HG03175 (cell line): ENCODE measurements at regions not wholly inside any gene's neighbourhood (a gene's known extent, or its start where the extent isn't known, plus 50 kb on each side); places are given as distances from the start of the nearest gene placed in this dataset.

Source experiments
- ATAC-seq: cut with Tn5 transposase; IDR thresholded peaks from one replicate; pipeline ENCODE4 v1.9.1; 2021; ENCODE audit warnings: mild to moderate bottlenecking, moderate library complexity; ENCODE audit not compliant: unreplicated experiment

DNA sequence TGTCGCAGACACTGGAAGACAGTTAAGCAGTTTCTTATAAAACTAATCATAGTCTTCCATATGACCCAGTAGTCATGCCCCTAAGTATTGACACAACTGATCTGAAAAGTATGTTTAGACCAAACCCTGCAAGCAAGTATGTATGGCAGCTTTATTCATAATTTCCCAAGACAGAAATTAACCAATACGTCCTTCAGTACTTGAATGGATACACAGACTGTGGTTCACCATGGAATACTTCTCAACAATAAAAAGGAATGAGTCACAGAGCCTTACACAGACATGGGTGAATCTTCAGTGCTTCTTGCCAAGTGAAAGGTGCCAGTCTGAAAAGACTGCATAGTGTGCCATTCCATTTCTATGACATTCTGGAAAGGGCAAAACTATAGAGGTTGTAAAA, 50.2 kb upstream of the AKR1E2 start:
- no peak for ATAC-seq

DNA sequence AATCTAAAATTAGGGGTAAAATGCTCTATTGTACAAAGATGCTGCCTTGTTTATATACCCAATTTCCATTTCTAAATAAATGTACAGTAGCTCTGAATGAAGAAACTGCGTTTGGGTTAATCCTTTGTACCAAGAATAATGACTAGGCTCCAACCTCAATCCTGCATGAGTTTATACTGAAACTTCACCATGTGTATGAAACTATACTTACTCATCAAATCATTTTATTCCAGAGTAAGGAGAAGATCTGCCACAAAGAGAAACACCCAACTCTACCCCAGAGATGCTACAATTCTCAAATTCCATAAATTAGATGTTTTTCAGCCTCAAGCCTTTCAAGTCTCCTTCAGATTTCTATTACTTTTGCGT, 53.8 kb upstream of the AKR1E2 start:
- no peak for ATAC-seq

DNA sequence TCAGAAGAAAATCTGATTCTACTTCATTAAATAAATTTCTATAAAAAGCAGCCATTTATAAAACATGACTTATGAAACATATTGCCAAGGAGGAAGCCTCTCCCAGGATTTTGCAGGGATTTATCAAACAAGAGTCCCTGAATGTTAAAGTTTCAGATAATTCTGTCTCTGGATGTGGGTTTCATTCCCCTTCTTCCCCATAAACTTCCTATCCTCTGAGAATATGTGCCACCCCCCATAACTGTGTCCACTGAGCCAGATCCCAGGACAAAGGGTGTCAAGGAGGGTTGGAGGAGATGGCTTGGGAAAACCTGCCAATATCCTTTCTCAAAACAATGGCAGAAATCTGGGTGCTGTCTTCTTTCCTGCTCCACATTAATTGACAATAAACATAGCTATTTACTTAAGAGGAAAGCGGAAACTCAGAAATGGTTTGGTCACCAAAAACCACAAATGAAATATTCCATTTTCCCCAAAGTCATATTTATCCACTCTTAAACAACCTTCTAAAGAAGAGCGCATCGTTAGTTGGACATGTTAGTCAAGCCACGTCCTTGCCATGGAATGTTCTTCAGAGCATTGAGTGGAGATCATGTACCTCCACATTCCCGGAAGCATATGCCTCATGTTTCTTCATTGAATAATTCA, 54.3 kb upstream of the AKR1E2 start:
- no peak for ATAC-seq

DNA sequence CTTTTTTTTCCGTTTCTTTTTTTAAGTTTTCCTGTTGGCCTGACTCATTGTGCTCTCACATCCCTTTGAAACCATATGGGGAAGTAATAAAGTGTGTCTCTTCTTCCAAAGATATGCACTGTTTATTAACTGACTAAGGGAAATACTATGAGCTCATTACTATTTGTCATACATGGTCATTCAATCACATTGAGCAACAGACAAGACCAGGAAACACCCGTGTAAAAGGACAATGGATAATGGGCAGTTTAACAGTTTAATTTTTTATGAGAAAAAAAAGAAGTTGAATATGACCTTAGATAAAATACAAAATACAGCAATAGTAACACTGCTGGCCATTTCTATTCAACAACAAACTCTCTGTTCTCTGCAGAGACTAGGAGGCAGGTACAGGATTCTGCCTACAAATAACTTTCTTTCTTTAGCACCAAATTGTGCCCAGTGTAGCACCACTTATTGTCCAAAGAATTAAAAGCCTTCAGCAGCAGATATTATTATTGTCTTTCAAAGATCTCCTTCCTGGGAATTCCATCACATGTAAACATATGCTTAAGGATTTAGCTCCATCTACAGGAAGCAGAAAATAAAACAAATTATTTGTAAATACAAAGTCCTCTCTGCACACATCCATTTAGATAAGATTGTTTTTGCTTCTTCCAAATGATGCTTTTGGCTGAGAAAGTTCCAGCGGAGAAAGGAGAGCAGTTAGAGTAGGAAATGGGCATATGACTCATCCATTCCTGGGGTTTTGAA, 55.0 kb upstream of the AKR1E2 start:
- ATAC-seq, result no peak

DNA sequence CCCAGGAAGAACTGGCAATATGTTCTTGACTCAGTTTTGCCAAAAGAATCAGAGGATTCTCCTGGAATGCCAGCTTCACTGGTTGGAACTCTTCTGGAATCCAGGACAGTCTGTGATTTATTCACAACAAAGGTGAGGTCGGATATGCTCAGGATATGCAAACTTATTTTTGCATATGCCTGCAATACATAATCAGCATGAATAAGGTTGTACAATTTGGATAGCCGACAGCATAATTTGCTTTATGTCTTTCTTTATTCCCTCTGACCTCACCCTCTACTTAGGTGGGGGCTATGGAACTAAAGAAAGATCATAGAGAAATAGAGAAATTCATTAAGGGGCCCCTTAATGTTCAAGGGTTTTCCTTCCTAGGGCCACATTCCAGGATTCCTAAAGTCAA, 57.6 kb upstream of the AKR1E2 start:
- ATAC-seq, result no peak

DNA sequence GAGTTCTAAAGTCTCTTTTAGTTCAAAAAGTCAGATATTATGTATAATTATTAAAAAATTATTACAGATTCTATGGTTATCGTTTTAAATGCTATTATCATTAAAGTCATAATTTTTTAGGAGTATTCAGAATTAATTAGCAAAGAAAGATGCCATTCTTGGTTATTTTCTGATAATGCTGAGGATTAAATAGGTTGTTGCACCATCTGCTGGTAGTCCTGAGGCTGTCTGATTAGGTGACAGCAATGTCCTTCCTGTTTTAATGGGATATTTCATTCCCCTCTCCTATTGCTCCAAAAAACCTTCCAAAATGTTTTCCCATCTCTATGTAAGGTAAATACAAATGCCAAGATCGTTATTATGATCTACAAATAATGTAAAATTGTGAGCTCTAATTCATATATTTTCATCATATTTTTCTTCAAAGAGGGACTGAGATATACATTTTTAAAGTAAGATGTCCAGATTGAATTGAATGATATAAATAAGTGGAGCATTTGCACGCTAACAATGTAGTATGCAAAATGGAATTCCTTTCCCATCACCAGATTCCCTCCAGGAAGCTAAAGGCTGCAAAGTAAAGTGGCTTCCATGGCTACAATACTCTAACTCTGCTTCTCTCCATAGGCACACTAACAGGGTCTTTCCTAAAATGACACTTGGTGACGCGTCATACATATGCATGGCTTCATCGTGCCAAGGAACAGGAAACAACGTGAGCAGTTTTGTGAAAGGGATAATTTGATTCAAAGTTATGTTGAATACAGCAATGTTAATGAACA, 58.8 kb upstream of the AKR1E2 start:
- no peak for ATAC-seq

DNA sequence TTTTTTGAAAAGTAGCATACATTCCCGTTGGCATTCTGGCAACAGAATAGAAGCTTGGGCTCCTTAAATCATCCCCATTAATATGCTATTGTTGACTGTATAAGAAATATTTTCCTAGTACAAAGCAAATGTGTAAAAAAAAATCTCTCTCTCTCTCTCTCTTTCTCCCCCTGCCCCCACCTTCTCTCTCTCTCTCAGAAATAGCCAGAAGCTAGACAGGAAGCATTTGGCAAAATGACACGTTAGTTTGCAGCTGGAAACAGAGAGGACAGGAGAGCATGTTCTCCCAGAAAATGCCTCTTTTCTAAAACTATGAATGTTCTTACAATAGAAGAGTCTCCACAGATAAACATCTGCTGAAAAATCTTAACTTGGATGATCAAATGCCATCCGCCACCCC, 59.6 kb upstream of the AKR1E2 start:
- no peak for ATAC-seq

DNA sequence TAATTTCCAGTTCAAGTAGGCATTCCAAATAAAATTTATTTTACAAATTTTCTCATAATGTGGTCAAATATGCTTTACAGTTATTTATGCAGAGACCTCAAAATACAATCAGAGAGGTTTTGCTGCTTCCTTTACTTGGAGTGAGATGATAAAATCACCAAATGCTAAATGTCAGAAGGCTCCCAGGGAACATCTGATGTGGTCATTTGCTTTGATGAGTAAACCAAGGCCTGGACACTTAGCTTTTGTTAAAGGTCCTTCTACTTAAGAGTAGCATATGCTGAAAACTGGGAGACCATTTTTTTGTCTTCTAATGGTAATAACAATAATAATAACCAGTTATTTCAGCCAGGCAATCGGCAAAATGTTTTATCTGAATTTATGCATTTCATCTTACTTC, 60.6 kb upstream of the AKR1E2 start:
- no peak for ATAC-seq

DNA sequence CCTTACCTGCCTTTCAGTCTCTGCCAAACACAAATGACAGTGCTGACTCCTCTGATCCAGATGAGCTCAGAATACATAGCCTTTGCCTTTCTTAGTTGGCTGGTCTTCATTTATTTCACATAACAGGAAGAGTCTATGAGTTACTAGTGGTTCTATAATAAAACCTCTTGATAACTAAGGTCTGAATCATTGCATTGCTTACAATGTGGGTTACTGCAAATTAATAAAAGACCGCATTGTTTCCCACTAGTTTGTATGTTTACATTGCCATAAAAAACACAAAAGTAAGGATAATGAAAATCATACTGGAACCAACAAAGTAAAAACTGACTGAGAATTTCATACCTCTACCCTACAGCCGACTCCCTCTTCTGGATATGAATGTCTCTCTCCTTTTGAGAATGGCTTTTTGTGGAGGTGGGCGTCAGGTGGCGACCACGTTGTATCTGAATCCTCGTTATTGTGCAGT, 62.0 kb upstream of the AKR1E2 start:
- no peak for ATAC-seq

DNA sequence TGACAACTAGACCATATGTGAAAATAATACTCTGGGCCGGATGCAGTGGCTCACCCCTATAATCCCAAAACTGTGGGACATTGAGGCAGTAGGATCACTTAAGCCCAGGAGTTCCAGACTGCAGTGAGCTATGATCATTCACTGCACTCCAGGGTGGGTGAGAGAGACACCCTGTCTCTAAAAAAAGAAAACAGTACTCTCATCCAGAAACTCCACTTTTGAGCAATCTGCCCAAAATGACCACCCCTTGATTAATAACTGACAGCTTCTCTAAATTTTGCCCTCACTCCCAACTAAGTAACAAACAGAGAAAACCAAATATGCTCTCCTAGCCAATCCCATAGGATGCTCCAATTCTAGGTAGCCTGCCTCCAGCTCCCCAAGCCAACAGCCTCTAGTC, 62.5 kb upstream of the AKR1E2 start:
- ATAC-seq, result no peak

DNA sequence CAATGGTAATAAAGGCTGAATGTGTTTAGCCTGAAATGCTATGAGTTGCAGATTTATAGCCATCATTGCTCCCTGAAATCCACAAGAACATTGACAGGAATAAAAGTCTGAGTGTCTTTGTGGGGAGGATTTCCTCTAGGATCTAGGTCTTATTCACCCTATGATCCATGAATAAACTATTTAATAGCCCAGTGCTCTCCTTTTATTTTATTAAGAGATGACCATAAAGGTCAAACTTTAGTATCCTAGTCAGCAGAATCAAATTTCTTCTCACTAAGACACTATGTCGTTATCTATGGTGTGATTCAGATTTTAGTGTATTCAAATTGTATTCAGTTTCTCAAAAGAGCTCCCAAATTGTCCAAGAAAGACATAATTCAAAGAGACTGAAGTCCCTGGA, 67.8 kb upstream of the AKR1E2 start:
- no peak for ATAC-seq

DNA sequence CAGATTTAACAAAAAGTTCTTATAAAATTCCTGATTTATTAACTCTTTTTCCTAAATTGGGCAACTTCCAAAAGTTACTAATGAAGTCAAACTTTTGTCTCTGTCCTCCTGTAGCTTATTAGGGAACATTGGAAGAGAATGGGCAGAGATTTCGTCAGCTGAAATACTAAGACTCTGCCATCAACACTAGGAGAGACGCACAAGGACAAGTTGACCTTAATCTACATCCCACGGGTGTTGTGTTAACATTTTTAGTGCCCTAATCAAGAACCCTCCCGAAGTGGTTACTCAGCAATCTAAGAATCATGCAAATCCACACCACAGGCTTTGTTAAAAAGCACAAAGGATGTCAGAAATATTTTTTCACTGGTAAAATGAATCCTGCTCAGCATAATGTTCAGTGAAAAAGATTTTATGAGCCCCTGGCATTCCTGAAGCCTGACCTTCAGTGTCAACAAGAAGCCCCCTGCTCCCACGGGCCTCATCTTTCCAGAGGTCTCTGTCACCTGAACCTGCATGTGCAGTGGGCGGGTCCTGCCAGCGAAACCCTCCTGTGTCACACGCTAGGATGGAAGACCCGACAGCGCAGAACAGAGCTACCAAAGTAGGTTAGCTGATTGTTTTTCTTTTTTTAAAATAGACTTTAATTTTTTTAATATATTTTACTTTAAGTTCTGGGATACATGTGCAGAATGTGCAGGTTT, 70.6 kb upstream of the AKR1E2 start:
- ATAC-seq, result no peak

DNA sequence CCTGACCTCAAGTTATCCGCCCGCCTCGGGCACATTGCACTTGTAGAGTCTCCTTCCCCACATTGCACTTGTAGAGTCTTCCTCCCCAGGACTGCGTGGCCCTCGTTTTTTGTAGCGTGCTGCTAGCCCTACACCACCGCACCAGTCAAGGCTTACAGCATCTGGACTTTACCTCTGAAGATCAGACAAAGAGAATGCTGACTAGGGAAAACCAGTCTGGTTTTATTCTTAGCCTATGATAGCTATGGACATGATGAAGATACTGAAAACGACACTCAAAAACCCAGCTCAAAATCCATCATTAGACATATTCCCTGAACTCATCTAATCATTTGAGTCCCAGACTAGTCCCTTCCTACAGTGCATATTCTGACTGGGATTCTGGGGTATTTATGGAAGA, 71.9 kb upstream of the AKR1E2 start:
- ATAC-seq, result no peak

DNA sequence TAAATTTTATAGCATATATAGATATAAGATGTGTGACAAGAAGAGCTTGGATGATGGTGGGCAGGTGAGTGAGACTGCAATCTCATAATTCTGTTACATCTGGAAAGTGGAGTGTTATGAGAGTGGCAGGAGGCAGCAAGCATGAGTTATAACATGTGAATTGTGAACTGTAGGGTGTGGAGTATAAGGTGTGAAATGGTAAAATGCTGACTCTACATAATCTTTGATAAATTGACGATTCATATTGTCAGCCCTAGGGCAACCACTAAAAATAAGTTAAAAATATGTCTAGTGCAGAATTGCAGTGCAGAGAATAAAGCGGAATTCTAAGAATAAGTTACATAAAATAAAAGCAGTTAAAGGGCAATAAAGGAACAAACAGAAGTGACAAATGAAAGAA, 74.8 kb upstream of the AKR1E2 start:
- no peak for ATAC-seq

DNA sequence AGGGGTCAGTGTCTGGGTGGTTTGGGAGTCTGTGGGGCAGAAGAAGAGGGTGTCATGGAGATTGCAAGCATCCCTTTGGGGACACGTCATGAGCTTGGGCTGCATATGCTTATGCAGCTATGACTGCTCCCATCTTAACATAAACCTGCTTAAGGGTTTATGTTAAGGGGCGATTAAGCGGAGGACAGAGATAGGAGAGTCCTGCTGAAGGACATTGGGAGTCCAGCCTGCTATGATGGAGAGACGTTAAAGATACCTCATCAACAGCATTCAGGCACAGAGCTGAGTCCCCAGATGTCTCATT, 76.8 kb upstream of the AKR1E2 start:
- no peak for ATAC-seq

DNA sequence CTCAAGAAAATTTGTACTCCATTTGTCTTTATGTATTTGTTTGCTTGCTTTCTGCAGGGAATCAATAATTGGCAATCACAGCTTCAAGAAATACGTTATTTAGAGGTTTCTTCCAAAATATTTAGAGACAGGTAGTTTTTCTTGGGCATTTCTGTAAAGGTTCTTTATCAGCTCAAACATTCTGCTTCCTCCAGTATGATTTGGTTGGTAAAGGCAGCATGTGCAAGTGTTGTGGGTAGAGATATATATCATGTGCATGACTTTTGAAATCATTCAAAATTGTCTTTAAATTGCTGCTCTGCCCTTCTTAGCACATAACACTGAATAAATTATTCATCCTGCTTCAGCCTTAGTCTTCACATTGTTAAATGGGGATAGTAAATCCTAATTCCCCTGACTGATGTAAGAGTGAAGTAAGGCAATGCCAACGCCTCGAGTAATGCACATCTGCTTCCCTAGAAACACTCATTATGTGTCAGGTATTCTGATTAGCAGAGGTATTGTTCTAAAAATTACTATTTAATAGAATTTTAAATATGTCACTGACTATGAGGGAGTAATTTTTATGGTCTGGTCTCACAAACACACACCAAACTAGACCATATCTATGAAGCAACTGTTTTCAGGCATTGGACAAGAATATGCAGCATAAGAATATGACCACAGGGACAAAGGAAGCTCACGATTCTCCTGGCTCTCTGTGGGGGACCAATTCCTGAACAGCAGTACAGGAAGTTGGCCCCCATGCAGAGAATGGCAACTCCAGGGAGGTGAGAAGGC, 77.3 kb upstream of the AKR1E2 start:
- no peak for ATAC-seq

DNA sequence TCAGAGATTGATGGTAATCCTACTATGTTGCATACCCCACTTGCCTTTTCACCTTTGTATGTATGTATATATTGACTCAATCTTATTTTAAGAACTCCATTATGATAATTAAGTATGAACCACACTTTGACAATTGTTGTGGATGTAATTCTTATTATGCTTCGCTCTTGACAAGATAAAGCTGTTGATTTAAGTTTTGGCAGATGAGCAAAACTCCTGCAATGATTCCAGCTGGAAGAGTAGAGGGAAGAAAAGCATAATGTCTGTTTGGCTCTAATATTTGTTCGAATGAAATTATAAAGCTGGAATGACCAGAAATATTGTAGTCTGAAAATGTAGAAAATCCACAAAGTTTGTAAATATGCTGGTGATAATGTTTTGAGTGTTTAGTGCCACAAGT, 83.8 kb upstream of the AKR1E2 start:
- no peak for ATAC-seq

DNA sequence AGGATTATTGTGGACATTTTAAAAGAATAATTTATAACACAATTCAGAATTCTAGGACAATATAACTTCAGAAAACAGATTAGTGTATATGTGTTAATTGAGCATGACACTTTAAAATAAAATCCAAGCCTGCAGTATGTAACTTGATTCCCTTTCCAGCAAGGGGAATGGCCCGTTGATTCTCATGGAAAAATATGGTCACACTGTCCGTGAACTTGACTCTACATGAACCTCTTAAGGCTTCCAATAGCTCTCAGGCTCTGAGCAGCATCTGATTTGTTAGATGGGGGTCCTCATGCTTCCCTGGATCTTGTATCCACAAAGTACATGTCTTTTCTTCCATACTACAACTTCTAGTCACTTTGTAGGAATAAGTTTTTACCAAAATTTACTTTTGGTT, 85.5 kb upstream of the AKR1E2 start:
- ATAC-seq, result no peak

DNA sequence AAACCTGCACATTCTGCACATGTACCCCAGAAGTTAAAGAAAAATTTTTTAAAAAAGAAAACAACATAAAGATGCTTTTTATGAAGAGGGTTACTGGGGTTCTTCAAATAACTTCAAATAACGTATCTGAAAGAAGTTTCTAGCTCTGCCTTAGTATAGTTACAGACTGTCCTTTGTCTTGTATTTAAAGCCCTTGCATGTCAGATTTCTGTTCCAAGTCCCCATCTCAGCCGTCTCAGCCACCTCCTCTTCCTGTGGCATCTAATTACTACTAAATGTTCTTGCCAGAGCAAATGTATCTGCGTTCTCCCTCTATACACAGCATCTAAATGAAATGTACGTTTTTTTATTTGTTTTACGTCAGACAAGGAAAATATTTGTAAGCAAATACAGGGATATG, 89.4 kb upstream of the AKR1E2 start:
- no peak for ATAC-seq

DNA sequence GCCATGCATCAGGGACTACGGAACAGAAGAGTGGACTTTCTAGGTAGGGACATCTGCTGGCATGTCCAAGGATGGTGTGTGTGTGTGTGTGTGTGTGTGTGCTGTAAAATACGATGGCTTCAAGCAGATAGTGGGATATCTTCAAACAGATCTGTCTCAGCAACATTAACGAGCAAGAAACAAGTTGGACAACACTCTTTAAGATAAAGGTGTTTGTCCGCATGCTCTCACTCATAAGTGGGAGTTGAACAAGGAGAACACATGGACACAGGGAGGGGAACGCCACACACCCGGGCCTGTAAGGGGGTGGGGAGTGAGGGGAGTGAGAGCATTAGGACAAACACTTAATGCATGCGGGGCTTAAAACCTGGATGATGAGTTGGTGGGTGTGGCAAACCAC, 89.8 kb upstream of the AKR1E2 start:
- ATAC-seq, result no peak

DNA sequence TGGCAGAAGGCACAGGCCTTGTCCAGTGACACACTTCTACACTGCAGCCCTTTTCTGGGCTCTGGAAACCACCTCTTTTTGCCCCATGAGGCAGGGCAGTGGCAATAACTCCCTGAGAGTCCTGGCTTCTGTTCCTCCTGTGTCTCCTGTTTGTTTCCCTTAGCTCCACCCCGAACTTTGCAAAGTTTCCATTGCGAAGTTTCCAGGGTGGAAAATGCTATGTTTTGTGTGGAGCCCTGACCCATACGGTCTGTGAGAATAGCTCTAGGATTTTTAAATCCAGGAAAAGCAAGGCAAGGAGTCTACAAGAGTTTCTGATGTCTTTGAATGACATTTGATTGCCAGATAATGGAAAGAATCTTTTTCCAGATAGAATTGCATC, 92.2 kb upstream of the AKR1E2 start:
- no peak for ATAC-seq
